SK-N-MC (cell line): ENCODE measurements at regions not wholly inside any gene's neighbourhood (a gene's known extent, or its start where the extent isn't known, plus 50 kb on each side); places are given as distances from the start of the nearest gene placed in this dataset.

Experiments
- EZH2 ChIP-seq: fragments of 200-600 bp; sonication (generic); IDR thresholded peaks from one replicate; pipeline ENCODE4 v1.6.1; 2017; ENCODE audit warnings: antibody characterized with exemption
- FOXP2 ChIP-seq: optimal IDR thresholded peaks from 2 replicates; pipeline ENCODE3; 2011; ENCODE audit warnings: mild to moderate bottlenecking, moderate library complexity; ENCODE audit not compliant: insufficient read depth; ENCODE audit errors: extremely low read length, control extremely low read depth
- POLR2AphosphoS5 ChIP-seq: IDR thresholded peaks from 2 replicates; pipeline ENCODE4 v1.6.1; 2012; ENCODE audit warnings: mild to moderate bottlenecking, low read depth, low read length, borderline replicate concordance

GRCh38 chr12:115421796-115422709 lies 738.1 kb upstream of the TBX3 start:
- no peak for TF ChIP-seq EZH2
- no peak for TF ChIP-seq POLR2AphosphoS5
- no peak for TF ChIP-seq FOXP2
